ENCODE measurements at regions not wholly inside any gene's neighbourhood (a gene's known extent, or its start where the extent isn't known, plus 50 kb on each side); places are given as distances from the start of the nearest gene placed in this dataset.

DNA sequence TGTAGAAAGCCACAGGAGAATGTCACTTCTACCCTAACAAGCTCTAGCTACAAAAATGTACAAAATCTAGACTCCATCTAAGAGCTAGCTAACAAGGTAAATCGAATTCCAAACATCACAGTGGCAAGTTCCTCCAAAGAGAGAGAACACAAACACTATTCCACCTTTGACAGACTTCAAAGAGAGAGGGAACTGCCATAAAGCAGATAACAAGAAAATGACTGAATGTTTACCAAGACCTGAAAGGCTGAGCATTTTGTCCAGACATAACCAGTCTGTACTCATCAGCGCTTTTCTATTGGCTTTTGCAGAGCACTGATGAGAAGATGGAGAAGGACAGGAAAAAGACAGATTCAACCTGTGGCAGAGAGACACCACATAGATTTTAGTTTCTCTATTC, 1419.6 kb upstream of the ALCAM start:
- no peak for ATAC-seq
- H3K4me1 ChIP-seq (ENCODE audit: low read depth): no peaks in the 10 kb centered on the region
- no peak for DNase-seq
- H3K9me3 ChIP-seq: no peaks in the 10 kb centered on the region
- intact Hi-C loops (cut with DNase I, micrococcal nuclease): no loop called here
- TF ChIP-seq, protein P1, sequence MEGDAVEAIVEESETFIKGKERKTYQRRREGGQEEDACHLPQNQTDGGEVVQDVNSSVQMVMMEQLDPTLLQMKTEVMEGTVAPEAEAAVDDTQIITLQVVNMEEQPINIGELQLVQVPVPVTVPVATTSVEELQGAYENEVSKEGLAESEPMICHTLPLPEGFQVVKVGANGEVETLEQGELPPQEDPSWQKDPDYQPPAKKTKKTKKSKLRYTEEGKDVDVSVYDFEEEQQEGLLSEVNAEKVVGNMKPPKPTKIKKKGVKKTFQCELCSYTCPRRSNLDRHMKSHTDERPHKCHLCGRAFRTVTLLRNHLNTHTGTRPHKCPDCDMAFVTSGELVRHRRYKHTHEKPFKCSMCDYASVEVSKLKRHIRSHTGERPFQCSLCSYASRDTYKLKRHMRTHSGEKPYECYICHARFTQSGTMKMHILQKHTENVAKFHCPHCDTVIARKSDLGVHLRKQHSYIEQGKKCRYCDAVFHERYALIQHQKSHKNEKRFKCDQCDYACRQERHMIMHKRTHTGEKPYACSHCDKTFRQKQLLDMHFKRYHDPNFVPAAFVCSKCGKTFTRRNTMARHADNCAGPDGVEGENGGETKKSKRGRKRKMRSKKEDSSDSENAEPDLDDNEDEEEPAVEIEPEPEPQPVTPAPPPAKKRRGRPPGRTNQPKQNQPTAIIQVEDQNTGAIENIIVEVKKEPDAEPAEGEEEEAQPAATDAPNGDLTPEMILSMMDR (IDR thresholded peaks at IDR 0.05): no peak
- no peaks in the 10 kb centered on the region for H3K36me3 ChIP-seq (ENCODE audit: low read depth)
- H3K4me3 ChIP-seq: no peak overlapping the region

- ATAC-seq (no peak), DNase-seq (no peak)
- TF ChIP-seq, protein P1 (IDR thresholded peaks at IDR 0.05): no peak
- no peaks in the 10 kb centered on the region for H3K36me3 ChIP-seq (ENCODE audit: low read depth)
- no peak overlapping the region for H3K4me3 ChIP-seq
- no peaks in the 10 kb centered on the region for H3K4me1 ChIP-seq (ENCODE audit: low read depth)
- H3K9me3 ChIP-seq: no peaks in the 10 kb centered on the region
- intact Hi-C loops (cut with DNase I, micrococcal nuclease): no loop called here
These were observed 1417.0 kb upstream of the ALCAM start for GRCh38 chr3:103949693-103950092.

DNA sequence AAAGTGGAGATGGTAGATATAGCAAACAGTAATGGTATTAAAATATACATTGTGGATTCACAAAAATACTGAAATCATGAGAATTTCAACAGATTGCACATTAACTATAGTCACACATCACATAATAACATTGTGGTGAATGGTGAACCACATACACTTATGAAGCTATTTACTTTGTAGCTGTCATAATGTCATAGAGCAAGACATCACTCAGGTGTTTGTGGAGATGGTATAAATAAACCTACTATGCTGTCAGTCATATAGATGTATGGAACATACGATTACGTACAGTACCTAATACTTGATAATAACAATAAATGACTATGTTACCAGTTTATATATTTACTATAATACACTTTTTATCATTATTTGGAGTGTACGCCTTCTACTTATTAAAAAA, 1416.0 kb upstream of the ALCAM start:
- DNase-seq: no peak
- intact Hi-C loops (cut with DNase I, micrococcal nuclease): no loop called here
- TF ChIP-seq, protein P1 (IDR thresholded peaks at IDR 0.05): no peak
- no peak for ATAC-seq
- Histone ChIP-seq H3K4me1 (ENCODE audit: low read depth) (no peaks in the 10 kb centered on the region), H3K4me3 (no peak overlapping the region), H3K9me3 (no peaks in the 10 kb centered on the region), H3K36me3 (ENCODE audit: low read depth) (no peaks in the 10 kb centered on the region)

GRCh38 chr3:103953796-103954195, 1412.9 kb upstream of the ALCAM start:
- TF ChIP-seq, protein P1 (IDR thresholded peaks at IDR 0.05): no peak
- H3K4me3 ChIP-seq: no peak overlapping the region
- H3K9me3 ChIP-seq: no peaks in the 10 kb centered on the region
- no peaks in the 10 kb centered on the region for H3K36me3 ChIP-seq (ENCODE audit: low read depth)
- ATAC-seq (no peak), DNase-seq (no peak)
- H3K4me1 ChIP-seq (ENCODE audit: low read depth): no peaks in the 10 kb centered on the region
- intact Hi-C loops (cut with DNase I, micrococcal nuclease): no loop called here

DNA sequence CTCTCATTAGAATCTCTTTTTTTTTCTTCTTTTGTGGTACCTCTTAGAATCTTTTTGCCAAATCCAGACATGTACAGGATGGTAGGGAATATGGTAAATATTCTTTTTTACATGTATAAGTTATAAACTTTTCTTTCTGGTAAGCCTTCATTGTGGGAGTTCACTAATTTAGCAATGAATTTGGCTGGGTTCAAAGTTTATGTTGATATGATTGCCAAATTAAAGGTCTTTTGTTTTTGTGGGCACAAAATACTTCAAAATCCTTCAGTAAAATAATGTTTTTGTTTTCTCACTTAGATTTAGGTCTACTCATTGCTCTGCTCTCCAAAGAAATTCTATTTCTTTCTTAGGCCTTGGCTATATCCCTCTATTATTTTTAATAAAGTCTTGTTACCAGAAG, 1405.9 kb upstream of the ALCAM start:
- Histone ChIP-seq H3K9me3 (no peaks in the 10 kb centered on the region), H3K4me3 (no peak overlapping the region), H3K4me1 (ENCODE audit: low read depth) (no peaks in the 10 kb centered on the region), H3K36me3 (ENCODE audit: low read depth) (no peaks in the 10 kb centered on the region)
- TF ChIP-seq, protein P1 (IDR thresholded peaks at IDR 0.05): no peak
- ATAC-seq (no peak), DNase-seq (no peak)
- intact Hi-C loops (cut with DNase I, micrococcal nuclease): no loop called here

DNA sequence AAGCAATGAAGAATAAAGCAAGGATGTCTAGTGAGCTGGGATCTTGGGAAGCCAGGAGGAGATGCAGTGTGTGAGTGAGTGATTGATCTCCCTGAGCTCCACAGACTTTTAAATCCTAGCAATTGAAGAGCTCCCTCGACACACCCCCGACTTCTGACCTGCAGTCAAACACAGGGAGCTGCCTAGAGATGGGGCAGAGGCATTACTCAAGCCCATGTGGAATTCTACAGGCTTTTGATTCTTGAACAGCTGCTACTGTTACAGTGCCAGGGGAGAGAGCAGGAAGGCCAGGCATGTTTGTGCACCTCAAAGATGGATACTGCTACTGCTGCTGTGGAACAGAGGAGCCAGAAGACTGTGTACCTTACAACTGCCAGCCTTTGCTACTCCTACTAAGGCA, 1403.1 kb upstream of the ALCAM start:
- TF ChIP-seq, protein P1 (IDR thresholded peaks at IDR 0.05): no peak
- ATAC-seq: no peak
- Histone ChIP-seq H3K9me3 (no peaks in the 10 kb centered on the region), H3K4me1 (ENCODE audit: low read depth) (no peaks in the 10 kb centered on the region), H3K4me3 (no peak overlapping the region), H3K36me3 (ENCODE audit: low read depth) (no peaks in the 10 kb centered on the region)
- intact Hi-C loops (cut with DNase I, micrococcal nuclease): no loop called here
- DNase-seq: no peak
